ENCODE measurements at regions not wholly inside any gene's neighbourhood (a gene's known extent, or its start where the extent isn't known, plus 50 kb on each side); places are given as distances from the start of the nearest gene placed in this dataset.

DNA sequence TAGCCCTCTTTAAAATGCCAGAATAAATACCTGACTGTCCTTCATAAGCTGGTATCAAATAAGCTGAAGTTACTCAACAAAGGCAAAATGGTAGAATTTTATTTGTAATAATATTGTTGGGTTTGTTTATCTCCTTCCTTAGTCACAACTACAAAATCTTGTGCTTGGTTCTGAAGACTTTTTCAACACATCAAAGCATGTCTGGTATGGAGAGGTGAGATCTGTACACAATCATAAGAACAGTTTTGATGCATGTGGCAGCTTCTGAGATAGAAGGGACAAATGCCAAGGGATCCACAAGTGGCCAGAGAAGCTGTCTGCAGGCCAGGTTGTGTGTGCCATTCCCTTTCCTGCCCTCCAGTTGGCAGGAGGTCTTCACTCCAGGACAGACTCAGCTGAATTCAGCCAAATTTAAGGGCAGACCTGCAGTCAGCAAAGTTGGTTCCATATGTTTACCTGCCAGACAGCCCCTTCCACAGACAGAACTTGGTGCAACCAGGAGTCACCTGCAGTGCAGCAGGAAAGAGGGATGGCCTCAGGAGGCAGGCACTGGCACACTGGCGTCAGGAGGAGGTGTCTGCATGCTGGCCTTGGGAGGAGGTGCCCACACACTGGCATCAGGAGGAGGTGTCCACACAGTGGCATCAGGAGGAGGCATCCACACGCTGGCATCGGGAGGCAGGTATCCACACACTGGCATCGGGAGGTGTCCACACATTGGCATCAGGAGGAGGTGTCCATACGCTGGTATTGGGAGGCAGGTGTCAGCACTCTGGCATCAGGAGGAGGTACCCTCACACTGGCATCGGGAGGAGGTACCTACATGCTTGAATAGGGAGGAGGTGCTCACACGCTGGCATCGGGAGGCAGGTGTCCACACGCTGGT, 93.1 kb upstream of the IKZF1 start:
- CTCF ChIA-PET, result interaction anchor here (0.9 to 1.1 kb wide), 3 partner anchors 16 to 56 kb away, joined by 3 to 4 read pairs (median 3); no protein-coding TSS in a partner anchor
- POLR2A ChIA-PET, result no interaction called here

GRCh38 chr7:50210706-50211115, 93.8 kb upstream of the IKZF1 start:
- CTCF ChIA-PET, result interaction anchor here (0.9 to 1.1 kb wide), 3 partner anchors 16 to 57 kb away, joined by 3 to 4 read pairs (median 3); no protein-coding TSS in a partner anchor
- POLR2A ChIA-PET, result no interaction called here

- ChIA-PET POLR2A (interaction anchor here (0.6 to 1.0 kb wide), 3 partner anchors 58 to 102 kb away, joined by 3 to 5 read pairs (median 5); partner anchors contain the start of gene IKZF1), CTCF (no interaction called here)
Measured at GRCh38 chr7:50209461-50210135, 94.9 kb upstream of the IKZF1 start.

GRCh38 chr7:50208378-50208982, 96.0 kb upstream of the IKZF1 start:
- POLR2A ChIA-PET, result no interaction called here
- CTCF ChIA-PET, result interaction anchor here (2.2 to 3.5 kb wide), 2 partner anchors 123 to 159 kb away, joined by 6 to 37 read pairs; no protein-coding TSS in a partner anchor

DNA sequence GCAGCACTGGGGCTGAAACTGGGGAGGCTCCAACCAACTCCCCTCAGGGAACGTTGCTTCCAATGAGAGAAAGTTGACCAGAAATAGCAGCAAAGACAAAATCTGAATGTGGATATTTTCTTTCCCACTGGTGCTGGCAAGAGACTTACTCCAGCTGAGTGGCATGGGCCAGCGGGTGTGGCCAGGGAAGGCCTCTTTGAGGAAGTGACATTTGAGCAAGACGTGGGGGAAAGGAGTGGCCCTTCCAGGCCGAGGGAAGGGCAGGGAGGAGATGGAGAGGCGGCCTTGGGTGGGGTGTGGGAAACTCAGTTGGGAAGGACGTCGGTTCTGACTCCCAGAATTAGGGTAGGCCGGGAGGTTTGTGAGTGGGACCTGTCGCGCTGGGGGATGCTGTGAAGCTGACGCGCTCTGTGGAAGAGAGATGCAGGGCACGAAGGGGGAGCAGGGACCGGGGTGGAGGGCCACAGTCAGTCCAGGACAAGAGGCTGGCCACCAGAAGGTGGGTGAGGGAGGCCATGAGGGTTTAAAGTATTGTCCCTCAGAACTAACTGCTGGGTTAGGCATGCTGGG, 96.7 kb upstream of the IKZF1 start:
- ChIA-PET POLR2A (interaction anchor here (1.2 to 1.9 kb wide), 2 partner anchors 108 to 143 kb away, joined by 5 to 6 read pairs; no protein-coding TSS in a partner anchor), CTCF (interaction anchor here (1.2 to 5.8 kb wide), 12 partner anchors 62 to 213 kb away, joined by 3 to 55 read pairs (median 16); partner anchors contain the start of gene IKZF1)

DNA sequence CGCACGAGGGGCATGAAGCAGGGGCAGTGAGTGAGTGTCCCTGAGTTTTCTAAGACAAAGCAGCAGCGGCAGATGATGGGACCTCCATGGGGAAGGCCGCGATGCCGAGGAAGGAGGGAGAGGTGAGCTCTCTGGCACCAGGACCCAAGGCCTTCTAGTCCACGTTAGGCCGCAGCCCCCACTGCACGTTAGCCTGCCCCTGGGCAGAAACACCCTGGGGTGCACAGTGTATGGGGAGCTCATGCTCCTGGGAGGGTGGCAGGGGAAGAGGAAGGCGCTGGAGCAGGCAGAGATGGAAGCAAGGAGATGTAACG, 97.3 kb upstream of the IKZF1 start:
- ChIA-PET CTCF (interaction anchor here (0.7 to 5.8 kb wide), 16 partner anchors 63 to 260 kb away, joined by 3 to 55 read pairs (median 12); partner anchors contain the start of gene IKZF1), POLR2A (interaction anchor here (1.2 to 2.5 kb wide), 3 partner anchors 109 to 144 kb away, joined by 5 to 9 read pairs (median 6); no protein-coding TSS in a partner anchor)

DNA sequence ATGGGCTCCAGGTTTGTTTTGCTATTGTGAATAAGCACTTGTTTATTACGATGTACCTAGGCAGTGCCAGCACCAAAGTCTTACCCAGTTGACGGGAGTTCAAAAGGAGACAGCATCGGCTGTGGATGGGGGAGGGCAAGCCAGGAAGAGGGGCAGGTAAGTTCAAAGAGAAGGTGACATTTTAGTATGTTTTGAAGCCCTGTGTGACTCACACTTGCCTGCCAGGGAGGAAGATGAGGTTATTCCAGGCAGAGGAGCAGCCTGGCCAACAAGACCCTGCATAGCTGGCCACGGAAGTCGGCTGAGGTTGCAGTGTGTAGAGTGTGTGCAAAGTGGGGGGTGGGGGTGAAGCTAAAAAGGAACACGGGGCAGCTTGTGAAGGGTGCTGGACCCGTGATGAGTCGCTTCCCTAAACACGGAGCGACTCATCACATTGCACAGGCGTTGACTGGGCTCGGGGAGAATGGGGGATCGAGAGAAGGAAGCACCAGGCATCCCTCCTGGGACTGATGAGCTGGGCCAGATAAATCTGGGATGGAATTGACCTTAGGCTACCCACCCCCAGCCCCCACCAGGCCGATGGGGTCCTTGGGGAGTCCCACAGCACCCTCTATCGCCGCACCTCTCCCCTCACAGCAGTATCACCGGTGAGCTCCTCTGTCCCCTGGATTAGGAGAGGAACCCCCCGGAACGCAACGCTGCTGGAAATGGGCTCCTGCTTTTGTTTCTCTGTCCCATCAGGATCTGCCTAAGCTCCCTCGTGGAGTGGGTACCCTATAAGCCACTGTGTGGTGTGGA, 97.9 kb upstream of the IKZF1 start:
- ChIA-PET CTCF (interaction anchor here (0.6 to 5.8 kb wide), 26 partner anchors 8 to 422 kb away, joined by 3 to 55 read pairs (median 5); partner anchors contain the start of genes FIGNL1 and IKZF1), POLR2A (interaction anchor here (0.9 to 2.5 kb wide), 10 partner anchors 61 to 214 kb away, joined by 3 to 9 read pairs (median 4); partner anchors contain the start of gene IKZF1)

- CTCF ChIA-PET, result interaction anchor here (0.6 to 5.8 kb wide), 37 partner anchors 9 to 471 kb away, joined by 3 to 55 read pairs (median 4); partner anchors contain the start of genes FIGNL1 and IKZF1
- POLR2A ChIA-PET, result interaction anchor here (0.7 to 2.5 kb wide), 5 partner anchors 20 to 197 kb away, joined by 3 to 9 read pairs (median 4); no protein-coding TSS in a partner anchor
Measured at GRCh38 chr7:50205011-50205410, 99.5 kb upstream of the IKZF1 start.

- POLR2A ChIA-PET, result no interaction called here
- CTCF ChIA-PET, result interaction anchor here (0.9 to 5.8 kb wide), 10 partner anchors 24 to 245 kb away, joined by 3 to 55 read pairs (median 6); partner anchors contain the start of gene FIGNL1
Measured at GRCh38 chr7:50204581-50204980, 99.9 kb upstream of the IKZF1 start.

GRCh38 chr7:50203521-50203920, 101.0 kb upstream of the IKZF1 start:
- CTCF ChIA-PET, result interaction anchor here (0.7 to 5.8 kb wide), 3 partner anchors 135 to 214 kb away, joined by 3 to 52 read pairs (median 4); no protein-coding TSS in a partner anchor
- POLR2A ChIA-PET, result no interaction called here

DNA sequence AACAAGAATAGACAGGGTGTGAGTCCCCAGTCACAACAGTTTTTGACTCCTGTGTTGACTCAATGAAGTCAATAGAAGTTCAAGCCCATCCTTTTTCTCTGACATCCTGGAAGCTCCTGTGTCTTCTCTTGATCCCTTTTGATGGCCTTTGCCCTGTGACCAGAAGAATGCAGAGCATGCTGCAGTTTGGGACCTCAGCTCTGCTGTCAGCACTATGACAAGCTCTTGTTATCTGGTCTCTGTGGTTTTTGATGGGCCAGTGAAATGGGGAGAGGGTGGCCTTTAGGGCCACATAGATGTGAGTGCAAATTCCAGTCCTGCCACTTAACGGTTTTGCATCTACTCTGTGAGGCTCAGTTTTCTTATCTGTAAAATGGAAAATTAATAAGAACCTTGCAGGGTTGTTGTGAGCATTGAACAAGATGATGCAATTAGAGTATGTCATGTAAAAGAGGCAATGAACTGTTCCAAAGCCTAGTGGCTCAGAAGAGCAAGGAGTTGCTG, 102.4 kb upstream of the IKZF1 start:
- ChIA-PET POLR2A (no interaction called here), CTCF (interaction anchor here (1.0 to 5.8 kb wide), 2 partner anchors 59 to 215 kb away, joined by 8 to 52 read pairs; no protein-coding TSS in a partner anchor)

- ChIA-PET CTCF (no interaction called here), POLR2A (no interaction called here)
Measured at GRCh38 chr7:50199824-50200223, 104.7 kb upstream of the IKZF1 start.

DNA sequence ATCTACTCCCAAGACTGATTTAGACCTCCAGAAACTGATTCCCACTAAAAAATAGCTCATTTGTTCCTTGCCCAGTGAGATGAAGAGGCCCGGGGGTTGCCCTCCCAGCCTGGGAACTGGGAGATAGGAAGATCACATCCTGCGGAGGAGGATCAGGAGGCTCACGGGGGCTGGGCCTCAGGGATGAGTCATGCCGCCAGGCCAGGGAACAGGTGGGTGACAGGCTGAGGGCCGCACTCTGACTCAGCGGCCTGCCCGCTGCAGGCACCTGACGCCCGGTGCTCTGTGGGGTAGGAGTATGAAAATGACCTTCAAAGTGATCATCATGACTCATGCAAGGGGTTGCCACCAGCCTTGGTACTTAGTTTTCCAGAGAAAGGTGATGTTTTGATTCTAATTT, 104.5 kb upstream of the ZPBP start:
- POLR2A ChIA-PET, result no interaction called here
- CTCF ChIA-PET, result interaction anchor here (1.5 to 1.7 kb wide), 2 partner anchors 219 to 221 kb away, joined by 4 to 5 read pairs; no protein-coding TSS in a partner anchor

DNA sequence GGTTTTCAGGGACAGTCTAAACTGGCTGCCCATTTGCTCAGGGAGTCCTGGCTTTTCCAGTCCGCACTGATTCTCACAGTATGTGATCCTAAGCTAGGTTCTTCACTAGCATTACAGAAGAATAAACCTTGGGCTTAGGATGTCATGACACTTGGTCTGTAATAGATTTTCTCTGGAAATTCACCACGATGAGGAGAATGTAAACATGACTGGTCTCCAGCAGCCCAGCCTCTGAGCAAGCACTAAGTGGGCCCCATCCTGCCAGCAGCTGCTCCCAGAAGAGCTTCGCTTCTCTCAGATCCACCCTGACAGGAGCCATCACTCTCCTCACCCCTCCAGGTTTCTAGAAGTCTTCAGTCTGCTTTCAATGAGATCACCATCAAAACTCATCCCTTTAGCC, 103.7 kb upstream of the ZPBP start:
- ChIA-PET CTCF (interaction anchor here (1.5 to 1.7 kb wide), 3 partner anchors 9 to 222 kb away, joined by 4 to 5 read pairs (median 4); no protein-coding TSS in a partner anchor), POLR2A (no interaction called here)

DNA sequence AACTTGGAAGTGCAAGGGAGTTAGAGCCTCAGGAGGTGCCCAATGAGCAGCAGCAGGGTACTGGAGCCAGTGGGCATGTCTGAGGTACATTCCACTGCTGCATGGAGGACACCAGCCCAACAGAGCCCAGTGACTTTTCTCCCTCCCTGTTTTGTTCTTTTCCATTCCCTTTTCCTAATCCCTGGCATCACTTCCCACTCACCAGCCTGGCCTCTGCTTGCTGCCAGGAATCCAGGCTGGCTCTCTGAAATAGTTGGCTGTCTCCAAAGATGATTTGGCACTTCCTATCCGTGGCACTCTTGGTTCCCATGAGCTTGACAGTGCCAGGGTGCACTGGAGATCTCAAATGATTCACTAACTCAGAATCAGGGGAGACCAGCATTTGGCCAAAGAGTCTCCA, 97.7 kb upstream of the ZPBP start:
- POLR2A ChIA-PET, result no interaction called here
- CTCF ChIA-PET, result no interaction called here

GRCh38 chr7:50189371-50189770, 96.3 kb upstream of the ZPBP start:
- POLR2A ChIA-PET, result no interaction called here
- CTCF ChIA-PET, result no interaction called here

DNA sequence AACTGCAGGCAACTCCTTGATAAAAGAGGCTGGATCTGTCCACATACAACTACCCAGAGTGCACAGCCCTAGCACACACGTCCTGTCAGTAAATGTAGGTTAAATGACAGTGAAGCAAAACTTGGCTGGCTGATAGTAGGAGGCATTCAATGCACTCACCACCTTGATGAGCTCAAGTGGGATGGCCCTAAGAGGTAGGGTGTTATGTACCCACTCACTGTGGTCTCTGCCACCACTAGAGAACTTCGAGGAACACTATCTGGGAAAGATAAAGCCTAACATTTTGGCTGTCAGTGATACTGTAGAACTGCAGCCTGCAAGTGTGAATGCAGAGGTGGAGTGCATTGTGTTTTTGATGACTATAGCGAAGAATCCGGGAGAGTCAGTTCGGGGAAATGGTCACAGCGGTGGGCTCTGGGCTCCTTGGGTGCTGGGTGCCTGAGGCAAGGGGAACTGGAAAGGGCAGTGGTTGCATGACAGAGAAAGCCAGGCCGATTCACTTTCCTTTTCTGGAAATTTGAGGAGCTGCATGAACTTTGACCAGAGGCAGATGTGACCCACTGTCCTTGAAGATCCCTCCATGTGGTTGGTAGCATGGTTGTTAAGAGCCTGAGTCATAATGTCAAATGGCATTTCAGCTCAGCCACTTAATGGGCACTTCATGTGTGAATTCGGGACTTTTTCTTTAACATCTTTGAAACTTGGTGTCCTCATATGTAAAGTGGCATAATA, 93.1 kb upstream of the ZPBP start:
- CTCF ChIA-PET, result no interaction called here
- POLR2A ChIA-PET, result no interaction called here

Measured in activated CD8-positive, alpha-beta memory T cell treated with anti-CD3 and anti-CD28 coated beads for 36 hours (primary cell).